Pulmonary artery endothelial cell (primary cell): ENCODE measurements at regions not wholly inside any gene's neighbourhood (a gene's known extent, or its start where the extent isn't known, plus 50 kb on each side); places are given as distances from the start of the nearest gene placed in this dataset.
"Not testable (repeated sequence)": the region's sequence is repeated elsewhere in the genome, so short reads cannot be mapped to it uniquely, and the experiment has no call there.

ENCODE experiments used
- DNase-seq: peaks from one replicate; pipeline ENCODE4 v3.0.0-alpha.2; 2011; ENCODE audit warnings: low read depth, low spot score

DNA sequence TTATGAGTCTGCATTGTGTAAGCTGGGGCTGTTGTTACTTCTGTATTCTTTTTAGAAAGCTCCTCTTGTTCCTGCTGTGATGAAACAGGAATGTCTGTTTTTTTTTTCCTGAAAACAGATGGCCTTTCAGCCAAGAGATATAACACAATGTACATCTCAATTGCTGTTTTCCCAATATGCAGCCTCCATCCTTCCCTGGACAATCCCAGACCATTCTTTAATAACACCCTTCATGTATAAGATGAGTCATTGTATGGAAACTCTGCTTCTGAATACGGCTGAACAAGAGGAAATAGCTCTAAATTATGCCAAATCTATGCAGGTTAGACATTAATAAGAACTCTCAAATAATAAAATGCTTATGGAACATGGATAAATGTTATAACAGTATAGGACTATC lies 60.2 kb upstream of the LRRC4C start:
- DNase-seq, result no peak

DNA sequence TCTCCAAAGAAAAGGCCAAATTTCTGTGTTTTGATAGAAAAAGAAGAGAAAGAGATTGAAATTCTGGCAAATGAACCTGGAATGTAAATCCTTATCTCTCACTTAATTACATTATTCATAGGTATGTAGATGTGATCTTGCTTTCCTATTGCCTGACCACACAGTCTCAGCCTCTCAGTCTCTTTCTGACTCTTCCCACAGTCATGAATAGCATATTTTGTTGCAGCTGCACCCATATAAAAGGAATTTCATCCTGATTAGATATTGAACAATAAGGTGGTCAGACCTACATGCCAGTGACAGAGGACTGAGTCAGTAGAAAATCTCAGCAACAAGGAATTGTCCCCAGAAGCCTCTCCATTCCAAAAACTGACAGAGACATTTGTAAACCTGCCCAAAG lies 62.9 kb upstream of the LRRC4C start:
- no peak for DNase-seq

DNA sequence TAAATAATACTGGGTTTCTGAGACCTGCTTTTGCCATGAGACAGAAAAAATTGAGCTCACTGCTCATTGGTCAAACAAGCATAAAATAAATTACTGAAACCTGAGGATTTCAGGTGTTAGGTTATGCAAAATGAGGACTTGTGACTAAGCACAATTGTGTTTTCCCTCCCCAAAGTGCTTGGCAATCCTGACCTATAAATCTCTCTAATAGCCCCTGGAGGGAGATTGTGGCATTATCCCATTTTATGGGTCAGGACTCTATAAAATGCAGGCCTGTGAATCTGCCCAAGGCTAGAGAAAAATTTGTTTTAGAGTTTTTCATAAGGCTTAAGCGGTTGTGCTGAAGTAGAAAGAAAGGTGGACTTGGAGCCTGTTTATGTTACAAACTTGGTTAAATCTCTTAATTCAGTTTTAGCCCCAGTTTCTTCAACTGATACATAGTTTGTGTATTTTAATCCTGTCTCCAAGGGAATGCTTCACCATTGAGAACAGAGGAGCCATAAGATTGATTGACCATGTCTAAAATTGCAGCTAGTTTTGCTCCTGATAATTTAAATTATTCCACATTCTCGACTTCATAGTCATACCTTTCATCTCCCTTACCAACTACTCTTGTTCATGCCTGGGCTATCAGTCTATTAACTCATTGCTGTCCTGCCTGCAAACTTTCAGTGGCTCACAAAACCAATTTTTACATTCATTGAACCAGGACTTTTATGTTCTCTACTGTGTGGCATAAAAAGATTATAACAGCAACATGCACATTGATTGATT lies 63.6 kb upstream of the LRRC4C start:
- no peak for DNase-seq

DNA sequence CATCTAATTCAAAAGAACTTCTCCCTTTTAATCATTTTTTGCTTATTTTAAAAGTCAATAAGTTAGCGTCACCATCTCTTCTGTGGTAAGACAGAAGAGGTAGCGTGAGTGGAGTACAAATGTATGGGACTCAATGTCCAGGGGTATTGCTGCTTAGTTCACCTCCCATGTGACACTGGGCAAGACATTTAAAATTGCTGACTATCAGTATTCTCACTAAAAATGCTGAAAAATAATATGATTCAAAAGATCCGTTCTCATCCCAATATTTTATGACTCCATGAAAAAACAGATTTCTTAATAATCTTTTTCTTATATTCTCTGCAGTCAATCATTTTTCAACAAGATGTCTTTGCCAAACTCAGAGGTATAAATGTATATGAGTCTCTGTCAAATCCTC lies 68.1 kb upstream of the LRRC4C start:
- DNase-seq, result no peak

DNA sequence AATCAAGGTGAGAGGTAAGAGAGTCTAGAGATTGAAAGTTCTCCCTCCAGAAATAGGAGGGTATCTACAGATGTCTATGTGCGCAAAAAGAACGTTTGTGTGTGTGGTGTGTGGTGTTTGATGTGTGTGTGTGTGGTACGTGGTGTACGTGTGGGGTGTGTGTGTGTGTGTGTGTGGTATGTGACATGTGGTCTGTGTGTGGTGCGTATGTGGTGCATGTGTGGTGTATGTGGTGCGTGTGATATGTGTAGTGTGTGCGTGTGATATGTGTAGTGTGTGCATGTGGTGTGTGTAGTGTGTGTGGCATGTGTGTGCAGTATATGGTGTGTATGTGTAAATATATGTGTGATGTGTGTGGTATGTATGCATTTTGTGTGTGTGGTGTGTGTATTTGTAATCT lies 73.0 kb upstream of the LRRC4C start:
- DNase-seq, result no peak

DNA sequence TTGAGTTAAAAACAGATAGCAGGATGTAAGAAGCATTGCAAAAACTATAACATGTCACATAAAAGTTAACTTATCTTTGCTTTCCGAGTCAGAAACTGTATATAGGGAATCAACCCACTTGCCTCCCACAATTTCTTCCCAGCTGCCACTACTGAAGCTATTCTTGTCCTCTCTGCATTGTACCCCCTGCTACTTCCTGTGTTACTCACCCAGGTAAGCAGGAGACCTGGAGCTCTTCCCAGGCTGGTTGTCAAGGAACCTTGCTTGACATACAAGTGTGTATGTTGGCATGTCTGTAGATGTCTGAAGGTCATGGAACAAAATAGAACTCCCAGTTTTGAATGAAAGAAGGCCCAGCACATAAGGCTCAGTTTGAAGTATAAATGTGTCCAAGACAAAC lies 74.3 kb upstream of the LRRC4C start:
- DNase-seq, result no peak

DNA sequence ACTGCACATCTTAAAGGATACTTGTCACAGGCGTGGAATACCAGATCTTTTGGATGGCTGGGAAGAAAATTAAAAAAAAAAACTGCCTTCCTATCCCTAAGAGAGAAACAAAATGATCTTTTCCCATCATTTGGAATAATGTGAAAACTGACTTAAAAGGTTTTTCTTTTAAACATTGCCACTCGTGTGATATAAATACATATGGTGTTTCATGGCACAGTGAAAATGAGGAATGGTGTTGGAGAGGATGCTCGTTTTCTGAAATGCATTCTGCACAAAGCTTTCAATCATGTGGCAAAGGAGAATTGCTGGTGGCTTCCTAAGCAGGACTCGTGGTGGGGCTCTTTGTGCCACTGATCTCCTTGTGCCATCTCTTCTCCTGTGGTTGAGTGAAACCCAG lies 74.9 kb upstream of the LRRC4C start:
- DNase-seq, result no peak

DNA sequence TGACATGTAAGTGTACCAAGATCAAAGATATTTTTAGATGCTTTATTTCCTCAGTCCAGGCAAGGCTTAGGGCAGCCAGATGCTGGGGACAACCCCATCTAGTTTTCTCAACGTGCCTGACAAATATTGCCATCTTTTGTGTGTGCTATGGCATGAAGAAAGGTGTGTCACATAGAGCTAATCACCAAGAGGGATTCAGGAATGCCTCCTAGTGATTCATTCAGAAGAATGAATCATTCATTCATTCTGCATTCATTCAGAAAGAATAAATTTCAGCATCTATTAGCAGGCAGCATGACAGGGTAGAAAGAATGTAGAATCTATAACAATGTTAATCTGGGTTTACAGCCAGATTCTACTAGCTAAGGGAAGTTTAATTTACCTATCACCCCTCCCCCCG lies 75.4 kb upstream of the LRRC4C start:
- no peak for DNase-seq

DNA sequence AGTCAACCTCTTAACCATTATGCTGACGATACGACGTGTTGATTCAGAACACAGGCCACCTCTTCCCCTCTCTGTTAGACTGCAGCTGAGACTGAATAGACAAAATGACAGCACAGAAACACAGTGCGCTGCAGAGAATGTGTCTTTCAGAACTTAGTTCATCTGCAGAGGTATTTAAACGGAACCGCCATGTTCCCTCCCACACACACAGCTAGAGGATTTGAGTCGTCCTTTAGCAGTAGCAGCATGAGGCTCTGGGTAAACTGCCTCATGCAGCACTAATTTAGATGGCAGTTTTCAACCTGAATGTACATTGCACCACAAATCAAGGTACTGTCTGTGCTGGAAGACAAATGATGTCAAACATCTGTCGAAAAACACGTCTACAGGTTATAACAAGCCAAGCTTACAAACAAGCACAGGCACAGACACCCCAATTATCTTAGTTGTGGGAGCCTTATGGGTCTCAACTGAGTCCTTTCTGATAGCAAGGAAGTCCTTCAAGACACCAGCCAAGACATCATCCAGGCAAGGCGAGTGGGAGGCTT lies 76.6 kb upstream of the LRRC4C start:
- DNase-seq, result no peak

DNA sequence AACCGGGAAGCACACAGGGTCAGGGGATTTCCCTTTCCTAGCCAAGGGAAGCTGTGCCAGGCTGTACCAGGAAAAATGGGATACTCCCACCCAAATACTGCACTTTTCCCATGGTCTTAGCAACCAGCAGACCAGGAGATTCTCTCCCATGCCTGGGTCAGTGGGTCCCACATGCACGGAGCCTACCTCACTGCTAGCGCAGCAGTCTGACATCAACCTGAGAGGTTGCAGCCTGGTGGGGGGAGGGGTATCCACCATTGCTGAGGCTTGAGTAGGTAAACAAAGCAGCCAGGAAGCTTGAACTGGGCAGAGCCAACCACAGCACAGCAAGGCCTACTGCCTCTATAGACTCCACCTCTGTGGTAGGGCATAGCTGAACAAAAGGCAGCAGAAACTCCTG lies 85.5 kb upstream of the LRRC4C start:
- DNase-seq, result not testable (repeated sequence)

DNA sequence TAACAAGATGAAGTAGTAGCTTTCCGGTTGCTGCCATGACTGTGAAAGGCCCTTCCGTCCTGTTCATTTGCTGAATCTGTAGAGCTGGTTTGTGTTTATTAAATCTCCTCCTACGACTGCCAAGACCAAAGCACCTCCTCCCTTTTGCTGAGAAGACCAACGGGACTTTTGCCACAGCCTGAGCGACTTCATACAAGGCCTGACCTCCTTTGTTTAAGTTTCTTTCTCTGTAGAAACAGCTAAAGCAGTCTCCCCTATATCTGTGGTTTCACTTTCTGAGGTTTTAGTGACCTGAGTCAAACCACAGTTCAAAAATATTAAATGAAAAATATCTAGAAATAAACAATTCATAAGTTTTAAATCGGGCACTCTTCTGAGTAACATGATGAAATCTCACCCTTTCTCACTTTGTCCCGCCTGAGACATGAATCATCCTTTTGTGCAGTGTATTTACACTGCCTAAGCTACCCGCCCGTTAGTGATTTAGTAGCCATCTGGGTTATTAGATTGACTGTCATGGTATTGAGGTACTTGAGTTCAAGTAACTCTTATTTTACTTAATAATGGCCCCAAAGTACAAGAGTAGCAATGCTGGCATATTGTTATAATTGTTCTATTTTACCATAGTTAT lies 119.1 kb upstream of the LRRC4C start:
- DNase-seq, result no peak

DNA sequence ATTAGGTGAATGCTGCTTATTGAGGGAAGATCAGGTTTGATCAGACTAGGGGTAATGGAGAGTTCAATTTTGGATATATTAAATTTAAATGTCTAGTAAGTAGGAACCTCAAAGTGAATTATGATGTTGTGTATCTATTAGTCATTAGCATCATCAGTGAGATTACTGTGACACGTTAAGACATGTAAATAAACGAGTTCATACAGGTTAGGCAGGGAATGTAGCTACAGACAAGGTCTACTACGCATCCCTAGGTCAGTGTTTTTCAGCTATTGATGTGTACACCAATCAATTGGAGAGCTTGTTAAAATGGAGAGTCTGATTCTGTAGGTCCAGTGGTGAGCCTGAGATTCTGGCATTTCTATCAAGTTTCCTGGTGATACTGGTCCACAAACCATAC lies 120.1 kb upstream of the LRRC4C start:
- no peak for DNase-seq

DNA sequence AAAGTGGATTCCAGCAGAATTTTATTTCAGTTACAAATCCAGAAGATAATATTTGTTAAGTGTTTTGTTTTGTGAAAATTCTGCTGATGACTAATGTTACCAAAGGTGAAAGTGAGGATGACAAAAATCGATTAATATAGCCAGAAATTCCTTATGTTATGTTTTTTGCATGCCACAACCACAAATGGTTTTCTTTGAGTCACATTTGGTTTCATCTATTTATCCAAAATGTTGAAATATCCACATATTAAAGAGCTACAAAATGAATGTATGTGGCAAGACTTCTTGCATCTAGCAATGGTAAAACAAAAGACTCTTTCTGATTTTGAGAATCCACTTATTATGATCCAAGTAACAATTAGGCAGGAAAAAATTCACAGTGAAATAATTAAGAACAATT lies 150.1 kb upstream of the LRRC4C start:
- no peak for DNase-seq

DNA sequence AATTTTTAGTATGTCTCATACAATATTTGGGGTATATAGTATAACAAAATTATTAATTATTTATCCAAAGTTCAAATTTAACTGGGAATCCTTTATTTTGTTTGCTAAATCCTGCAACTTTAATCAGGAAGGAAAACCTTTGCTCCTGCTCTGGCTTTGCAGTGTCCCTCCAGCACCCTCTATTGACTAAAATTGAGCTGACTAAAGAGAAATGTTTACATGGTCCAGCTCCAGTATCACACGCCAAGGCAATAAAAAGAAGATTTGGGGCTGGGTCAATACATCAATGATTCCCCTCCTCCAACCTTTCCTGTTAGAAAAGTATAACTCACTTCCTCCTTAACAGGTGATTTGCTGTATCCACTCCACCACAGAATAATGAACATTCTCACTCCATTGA lies 153.0 kb upstream of the LRRC4C start:
- DNase-seq, result no peak

DNA sequence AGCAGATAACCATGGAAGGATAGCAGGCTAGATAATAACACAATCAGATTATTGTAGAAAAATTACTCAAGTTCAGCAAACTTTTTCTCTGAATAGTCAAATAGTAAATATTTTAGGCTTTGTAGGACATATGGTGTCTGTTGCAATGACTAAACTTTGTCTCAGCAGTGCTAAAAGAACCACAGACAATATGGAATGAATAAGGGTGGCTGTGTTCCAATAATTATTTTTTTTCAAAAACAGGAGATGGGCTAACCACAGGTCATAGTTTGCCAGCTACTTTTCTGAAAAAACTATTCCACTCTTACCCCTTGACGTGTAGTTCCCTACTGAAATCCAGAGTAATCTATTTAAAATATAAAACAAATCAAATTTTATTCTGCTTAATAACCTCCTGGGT lies 153.9 kb upstream of the LRRC4C start:
- DNase-seq, result no peak

DNA sequence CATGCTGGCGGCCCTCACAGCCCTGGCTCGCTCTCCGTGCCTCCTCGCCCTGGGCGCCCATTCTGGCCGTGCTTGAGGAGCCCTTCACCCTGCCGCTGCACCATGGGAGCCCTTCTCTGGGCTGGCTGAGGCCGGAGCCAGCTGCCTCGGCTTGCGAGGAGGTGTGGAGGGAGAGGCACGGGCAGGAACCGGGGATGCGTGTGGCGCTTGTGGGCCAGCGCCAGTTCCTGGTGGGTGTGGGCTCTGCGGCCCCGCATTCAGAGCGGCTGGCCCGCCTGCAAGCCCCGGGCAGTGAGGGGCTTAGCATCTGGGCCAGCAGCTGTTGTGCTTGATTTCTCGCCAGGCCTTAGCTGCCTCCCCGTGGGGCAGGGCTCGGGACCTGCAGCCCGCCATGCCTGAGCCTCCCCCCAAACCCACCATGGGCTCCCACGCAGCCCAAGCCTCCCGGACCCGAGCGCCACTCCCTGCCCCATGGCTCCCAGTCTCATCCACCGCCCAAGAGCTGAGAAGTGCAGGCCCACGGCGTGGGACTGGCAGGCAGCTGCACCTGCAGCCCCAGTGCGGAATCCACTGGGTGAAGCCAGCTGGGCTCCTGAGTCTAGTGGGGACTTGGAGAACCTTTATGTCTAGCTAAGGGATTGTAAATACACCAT lies 163.4 kb upstream of the LRRC4C start:
- no peak for DNase-seq

DNA sequence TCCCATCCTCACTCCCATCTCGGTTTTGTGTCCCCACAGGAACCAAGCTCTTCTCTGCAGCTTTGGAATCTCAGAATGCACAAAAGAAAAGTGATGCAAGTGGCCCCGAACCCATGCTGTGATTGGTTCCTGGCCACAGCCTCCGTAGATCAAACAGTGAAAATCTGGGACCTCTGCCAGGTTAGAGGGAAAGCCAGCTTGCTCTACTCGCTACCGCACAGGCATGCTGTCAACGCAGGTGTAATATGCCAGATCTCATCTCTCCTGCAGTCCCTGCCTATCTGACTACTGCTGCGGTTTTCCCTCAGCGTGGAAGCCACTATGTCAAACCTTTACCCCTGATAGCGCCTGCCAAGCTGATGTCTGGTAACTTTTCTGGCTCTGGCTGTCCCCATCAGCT lies 200.5 kb upstream of the LRRC4C start:
- no peak for DNase-seq

DNA sequence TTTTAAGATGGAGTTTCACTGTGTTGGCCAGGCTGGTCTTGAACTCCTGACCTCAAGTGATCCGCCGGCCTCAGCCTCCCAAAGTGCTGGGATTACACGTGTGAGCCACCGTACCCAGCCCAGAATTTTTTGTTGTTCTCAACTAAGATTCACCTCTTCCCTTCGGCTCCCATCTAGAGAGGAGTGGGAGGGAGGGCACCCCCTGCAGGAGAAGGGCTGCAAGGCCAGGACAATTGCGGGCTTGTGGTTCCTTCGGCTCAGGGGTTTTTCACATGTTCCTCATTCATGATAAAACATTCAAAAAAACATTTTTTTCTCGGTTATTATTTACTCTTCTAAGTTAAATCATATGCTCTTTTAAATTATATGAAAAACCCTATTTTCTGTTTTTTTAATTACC lies 201.1 kb upstream of the LRRC4C start:
- no peak for DNase-seq

DNA sequence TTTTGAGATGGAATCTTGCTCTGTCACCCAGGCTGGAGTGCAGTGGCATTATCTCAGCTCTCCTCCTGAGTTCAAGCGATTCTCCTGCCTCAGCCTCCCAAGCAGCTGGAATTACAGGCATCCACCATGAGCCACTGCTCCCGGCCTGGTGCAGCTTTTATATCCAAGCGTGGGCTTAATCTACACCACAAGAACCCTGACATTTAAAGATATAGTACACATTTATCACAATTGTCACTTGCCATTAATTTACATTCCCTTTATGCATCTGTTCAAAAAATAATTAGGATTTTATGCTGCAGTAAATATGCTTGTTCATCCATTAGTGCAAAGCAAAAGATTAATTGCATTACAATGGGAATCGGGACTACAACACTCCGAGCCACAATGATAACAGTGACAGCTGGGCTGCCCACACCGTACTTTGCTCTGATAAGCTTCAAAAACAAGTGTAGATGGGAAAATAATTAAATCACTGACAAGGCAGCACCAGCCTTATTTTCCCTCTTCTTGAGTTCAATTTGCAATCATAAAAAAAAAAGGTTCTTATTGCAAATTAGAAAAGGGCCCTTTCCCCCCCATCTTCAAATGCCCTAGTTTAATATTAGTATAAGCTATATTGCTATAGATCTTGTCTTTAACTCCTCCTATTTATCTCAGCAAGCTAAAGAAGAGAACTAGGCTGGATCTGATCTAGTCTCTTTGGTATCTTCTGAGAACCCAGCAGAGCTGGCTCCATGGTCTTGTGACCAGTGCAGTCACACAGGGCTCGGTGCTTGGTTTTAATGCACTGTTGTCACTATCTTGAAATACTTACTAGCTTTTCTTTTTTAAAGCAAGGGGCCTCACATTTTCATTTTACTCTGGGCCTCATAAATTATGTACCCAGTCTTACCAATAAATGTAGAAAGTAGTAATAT lies 206.2 kb upstream of the LRRC4C start:
- DNase-seq, result no peak

DNA sequence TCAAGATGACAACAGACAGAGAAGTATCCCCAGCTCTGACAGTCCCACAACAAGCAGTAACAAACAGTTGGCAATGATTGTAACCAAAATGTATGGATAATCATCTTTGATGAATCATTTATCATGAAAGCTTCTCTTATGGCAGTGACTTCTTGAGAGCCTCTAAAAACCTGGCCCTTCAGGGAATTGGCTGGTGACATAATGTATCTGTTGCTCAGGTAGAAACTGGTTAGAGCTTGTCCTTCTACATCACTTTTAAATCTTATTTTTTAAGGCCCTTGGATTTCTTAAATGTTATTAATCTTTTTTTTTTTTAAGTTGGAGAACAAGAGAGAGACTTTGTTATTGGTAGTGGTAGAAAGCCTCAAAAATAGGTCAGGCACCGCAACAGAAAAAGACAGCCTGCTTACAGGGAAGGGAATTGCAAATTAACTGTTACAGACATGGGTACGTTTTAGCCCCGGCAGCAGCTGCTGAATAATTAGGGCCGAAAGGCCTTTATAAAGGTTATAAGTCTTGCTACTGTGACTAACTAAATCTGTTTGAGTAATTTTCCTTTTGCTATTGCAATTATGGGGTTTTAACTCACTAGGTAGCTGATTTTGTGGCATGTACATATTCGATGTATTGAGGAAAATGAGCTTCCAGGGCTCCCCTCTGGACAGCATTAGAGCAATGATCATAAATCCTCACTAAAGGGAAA lies 207.7 kb upstream of the LRRC4C start:
- no peak for DNase-seq

DNA sequence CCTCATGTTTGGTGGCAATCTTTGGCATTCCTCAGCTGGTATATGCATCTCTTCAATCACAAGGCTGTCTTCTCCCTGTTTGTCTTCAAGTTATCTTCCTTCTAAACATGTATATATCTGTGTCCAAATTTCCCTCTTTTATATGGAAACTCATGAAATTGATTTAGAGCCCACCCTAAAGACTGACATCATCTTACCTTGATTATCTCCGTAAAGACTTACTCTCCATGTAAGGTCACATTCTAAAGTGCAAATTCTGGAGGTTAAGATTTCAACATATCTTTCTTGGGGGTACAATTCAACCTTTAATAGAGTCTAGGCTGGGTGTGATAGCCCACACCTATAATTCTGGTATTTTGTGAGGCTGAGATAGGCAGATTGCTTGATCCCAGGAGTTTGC lies 215.8 kb upstream of the LRRC4C start:
- DNase-seq, result no peak
